Left ventricle myocardium superior (tissue), 1 donor: ENCODE measurements at regions not wholly inside any gene's neighbourhood (a gene's known extent, or its start where the extent isn't known, plus 50 kb on each side); places are given as distances from the start of the nearest gene placed in this dataset.

Experiments used
- ATAC-seq: fragments of 200-7000 bp; cut with Tn5 transposase; one replicate; pipeline ENCODE4 v1.9.1; 2020; ENCODE audit warnings: mild to moderate bottlenecking, moderate library complexity
- DNase-seq: peaks from one replicate; pipeline ENCODE4 v3.0.0-alpha.2; 2020
- intact Hi-C: fragments of 100-400 bp; cut with micrococcal nuclease; formaldehyde crosslinking; loops from one replicate; pipeline ENCODE4 v1.11.0; 2022
- donor health status: DM: no; HTN: yes; CAD: no; lungs with severe emphysema.

DNA sequence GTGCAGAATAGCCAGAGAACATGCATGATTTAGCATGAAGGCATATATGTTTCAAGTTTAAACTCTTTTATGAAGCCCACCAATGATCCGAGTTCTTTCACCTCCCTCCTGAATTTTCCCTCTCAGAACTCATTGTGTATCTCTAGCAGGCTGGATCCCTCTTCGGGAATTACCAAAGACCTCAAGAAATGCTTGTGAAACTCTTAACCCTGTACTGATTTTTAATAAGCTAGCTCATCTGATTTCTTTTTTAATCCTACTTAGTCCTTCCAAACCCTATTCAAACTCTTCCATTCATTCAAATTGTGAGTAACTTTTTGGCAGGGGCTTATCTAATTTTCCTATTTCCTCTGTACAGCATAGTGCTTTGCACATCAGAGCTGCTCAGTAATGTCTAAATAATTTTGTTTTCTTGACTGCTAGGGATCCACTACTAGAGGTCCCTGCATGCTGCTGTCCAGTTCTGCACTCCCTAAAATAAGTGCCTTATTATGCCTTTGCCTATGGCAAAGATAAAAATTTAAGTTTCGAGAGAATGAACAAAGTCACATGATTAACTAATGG lies 723.8 kb downstream of the CDH11 start:
- peak; percentile 88 for ATAC-seq
- no peak for DNase-seq
- intact Hi-C loops = no loop called here

DNA sequence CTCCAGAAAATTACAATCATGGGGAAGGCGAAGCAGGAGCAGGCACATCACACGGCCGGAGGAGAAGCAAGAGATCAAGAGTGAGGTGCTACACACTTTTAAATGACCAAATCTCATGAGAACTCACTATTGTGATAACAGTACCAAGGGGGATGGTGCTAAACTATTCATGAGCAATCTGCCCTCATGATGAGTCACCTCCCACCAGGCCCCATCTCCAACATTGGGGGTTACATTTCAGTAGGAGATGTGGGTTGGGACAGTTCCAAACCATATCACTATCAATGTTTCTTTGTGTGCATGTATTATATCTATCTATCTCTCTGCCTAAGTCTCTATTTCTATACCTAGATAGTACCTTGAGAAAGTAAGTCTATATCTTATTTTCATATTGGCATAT lies 724.8 kb downstream of the CDH11 start:
- intact Hi-C loops = no loop called here
- DNase-seq (no peak), ATAC-seq (no peak)

DNA sequence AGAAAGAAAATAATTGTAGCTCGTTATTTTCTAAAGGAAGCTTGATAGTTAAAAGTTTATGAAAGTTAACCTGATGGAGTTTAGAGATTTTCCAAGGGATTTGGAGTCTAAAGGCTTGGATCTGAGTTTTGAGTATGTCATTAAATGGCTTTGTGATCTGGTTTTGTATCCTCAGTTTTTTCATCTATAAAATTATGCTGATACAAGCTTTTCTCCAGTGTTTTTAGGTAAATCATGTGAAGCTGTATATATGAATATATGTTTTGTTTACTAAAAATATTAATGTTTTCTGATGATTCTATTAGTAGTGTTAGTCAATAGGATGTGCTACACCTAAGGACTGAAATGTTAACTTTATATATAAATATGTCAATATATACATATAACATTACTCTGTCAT lies 727.8 kb downstream of the CDH11 start:
- DNase-seq (no peak), ATAC-seq (no peak)
- intact Hi-C loops = no loop called here

DNA sequence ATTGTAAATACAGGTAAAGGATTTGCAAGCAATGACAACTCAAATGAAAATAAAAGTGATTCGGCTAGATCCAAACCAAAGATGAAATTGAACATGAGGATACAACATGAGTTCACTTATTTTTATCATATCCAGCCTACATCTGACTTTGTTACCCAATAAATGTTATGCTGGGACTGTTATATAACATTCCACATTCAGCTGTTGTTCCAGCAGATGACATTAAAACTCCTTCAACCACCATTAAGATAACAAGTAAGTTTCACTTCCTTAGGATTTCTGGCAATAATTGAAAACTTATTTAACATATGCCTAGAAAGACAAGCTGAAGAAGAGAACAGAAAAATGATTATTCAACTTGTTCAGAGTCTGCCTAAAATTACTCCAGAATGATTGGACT lies 729.4 kb downstream of the CDH11 start:
- intact Hi-C loops = no loop called here
- DNase-seq (no peak), ATAC-seq (no peak)

DNA sequence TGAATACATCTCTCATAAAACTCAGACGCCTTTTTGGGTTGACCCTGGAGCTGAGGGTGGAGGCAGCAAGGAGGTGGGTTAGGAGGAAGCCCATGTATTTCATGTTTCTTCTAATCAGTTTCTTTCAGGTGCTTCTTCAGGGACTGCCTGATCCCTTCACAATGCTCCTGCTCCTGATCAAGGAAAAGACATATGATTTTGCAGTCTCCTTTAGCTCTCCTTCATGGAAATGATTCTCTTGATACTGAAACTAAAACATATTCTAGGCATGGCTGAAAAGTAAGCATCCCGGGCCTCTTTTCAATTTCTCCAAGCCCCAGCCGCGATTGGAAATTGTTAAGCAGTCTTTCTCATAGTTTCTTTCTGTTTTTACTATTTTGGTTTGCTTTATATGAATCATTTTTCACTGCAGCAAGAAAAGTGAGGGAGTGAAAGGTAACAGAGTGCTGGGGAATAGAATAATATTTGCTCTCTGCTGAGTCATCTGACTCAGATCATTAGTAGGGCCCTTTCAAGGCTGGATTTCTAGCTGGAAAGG lies 730.7 kb downstream of the CDH11 start:
- no peak for ATAC-seq

DNA sequence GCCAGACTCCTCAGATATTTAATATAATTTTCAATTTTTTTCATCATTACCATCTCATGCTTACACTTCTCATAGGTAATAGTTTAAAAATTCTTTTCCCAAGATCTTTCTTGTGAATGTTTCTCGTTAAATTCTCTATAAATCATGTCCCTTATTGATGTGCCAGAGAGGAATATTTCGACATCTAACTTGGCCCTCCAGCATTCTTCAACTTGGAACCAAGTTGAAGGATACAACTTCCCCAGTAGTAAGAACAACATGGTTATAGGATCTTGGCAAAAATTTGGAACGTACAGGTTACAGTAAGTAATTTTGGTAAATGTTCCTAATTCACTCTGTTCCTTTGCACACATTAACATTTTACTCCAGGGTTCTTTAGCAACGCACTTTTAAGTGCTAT lies 731.8 kb downstream of the CDH11 start:
- DNase-seq (no peak), ATAC-seq (no peak)
- intact Hi-C loops = no loop called here

More for the DNA sequence above, 730.7 kb downstream of the CDH11 start:
- no peak for DNase-seq
- intact Hi-C loops = no loop called here

DNA sequence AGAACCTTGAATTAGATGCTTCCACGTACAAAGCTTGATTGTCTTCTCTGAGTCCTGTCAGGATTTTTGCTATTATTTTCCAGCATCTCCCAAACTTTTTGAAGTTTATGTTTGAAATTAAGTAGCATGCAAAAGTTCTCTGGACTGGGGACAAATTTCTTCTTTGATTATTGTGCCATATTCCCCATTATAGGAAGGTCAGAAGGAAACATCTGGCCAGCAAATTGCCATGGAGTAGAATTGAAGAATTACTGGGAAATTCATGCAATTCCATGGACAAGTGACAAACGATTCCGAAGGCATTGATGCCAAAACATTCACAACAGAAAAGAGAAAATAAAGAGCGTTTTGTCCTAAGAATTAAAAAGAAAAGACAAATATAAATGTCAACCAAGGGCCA lies 737.2 kb downstream of the CDH11 start:
- ATAC-seq (no peak), DNase-seq (no peak)
- intact Hi-C loops = no loop called here

DNA sequence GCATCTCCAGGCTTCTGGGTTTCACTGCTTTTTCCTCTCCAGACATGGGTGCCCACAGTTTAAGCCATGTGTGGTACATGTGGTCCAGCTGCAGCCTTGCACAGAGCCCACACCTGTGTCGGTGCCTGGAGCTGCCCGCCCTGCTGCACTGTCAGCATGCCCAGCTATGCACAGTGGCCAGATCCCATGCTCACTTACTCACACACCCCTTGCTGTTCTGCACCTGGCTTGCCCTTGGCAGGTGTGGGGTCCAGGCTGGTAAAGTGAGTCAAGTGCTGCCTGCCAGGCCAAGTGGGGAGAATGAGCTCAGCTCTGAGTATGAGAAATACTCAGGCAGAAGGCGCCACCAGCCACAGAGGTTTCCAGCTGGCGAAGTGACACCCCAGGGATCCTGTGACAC lies 739.9 kb downstream of the CDH11 start:
- no peak for ATAC-seq

DNA sequence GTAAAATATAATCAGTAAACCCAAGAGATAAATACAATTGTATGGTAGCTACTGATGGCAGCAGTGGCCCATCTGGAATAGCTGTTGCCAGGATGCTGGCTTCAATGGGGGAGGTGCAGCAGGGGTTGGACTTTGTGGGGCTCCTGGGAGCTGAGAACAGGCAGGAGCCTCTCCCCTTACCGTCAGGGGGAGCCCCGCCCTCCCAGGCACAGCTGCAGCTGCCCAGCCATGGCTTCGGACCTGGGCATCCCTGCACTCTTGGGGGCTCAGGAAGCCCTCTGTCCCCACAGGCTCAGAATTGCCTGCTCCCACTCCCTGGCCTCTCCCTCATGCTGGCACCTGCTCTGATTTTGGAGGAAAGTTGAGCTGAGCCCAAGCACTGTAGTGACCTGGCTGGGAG lies 741.1 kb downstream of the CDH11 start:
- intact Hi-C loops = no loop called here
- no peak for ATAC-seq
- no peak for DNase-seq

More for the DNA sequence above, 739.9 kb downstream of the CDH11 start:
- intact Hi-C loops = no loop called here
- DNase-seq = no peak

DNA sequence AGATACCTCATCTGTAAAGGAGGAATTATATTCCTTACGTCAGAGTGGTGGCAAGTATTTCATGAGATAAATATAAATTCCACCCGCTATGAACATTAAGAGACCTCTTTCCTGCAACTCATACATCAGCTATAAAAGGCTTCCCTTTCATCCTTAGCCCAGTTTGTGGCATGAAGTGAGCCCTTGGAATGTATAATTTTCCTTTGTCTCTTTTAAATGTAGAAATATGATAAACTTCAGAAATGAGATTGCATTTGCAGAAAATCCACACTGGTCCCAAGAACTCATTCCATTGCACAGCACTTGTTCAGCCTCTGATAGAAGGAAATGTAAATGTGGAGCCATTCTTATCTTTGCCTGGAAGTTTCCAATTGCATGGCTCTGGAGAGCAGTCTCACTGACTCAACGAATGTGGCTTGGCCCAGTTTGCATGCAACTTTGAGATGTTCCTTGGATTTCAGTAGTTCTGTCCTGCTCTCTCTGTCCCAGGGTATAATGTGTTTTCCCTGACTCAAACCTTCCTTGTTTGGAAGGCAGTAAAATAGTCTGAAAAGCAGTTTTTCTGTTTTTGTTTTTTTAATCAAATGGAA lies 746.4 kb downstream of the CDH11 start:
- intact Hi-C loops = no loop called here
- DNase-seq = no peak
- ATAC-seq = no peak

DNA sequence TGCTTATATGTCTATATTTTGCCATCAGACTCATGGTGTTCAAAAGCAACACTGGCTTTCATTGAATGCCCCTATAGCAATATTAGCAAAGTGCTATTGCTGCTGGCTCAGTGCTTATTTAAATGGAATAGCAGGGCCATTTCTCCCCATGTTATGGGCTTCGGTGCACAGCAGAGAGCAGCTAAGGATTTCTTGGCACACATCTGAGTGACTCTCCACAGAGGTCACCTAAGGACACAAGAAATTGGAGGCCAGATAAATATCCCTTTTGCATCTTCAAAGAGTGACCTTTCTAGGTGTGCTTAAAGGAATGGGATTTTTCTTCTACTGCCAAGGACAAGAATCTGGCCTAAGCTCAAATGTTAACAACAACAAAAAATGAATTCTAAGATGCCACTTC lies 751.8 kb downstream of the CDH11 start:
- no peak for DNase-seq
- peak; percentile 47 for ATAC-seq
- intact Hi-C loops = no loop called here

DNA sequence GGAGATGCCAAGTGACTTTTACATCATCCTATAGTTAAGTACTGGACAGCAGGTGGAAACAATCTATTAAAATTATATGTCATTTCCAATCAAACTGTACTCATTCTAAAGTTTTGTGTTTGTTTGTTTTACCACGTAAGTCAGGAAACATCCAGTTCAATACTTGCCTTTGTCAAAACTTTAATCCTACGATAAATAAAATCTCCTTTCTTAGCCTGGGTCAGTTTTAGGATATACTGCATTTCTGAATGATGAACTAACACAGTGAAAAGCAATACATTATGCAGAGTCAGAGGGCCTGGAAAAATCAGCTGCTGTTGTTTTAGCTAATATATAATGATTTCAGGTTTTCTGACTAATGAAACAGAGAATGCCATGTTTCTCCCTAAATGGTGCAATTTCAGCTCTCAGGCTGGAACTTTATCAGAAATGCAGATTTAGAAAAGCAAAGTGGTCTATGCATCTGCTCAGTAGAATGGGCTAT lies 756.4 kb downstream of the CDH11 start:
- DNase-seq (no peak), ATAC-seq (no peak)
- intact Hi-C loops = no loop called here

DNA sequence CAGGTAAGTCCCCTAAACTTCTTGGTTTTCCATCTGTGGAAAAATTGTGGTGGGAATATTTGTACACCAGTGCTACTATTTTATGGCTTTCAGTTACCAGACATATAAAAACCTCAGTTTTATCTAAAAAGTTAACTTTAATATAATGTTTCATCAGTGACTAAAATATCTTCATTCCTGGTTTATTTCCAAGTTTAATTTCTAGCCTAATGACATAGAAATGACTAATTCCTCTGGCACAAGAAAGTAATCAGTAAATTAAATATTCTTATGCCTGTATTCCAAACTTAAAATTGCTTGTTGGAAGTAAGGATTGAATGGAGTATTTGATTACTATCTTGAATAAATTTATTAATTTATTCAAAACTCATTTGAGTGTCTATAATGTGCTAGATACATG lies 757.0 kb downstream of the CDH11 start:
- DNase-seq (no peak), ATAC-seq (no peak)
- intact Hi-C loops = no loop called here

DNA sequence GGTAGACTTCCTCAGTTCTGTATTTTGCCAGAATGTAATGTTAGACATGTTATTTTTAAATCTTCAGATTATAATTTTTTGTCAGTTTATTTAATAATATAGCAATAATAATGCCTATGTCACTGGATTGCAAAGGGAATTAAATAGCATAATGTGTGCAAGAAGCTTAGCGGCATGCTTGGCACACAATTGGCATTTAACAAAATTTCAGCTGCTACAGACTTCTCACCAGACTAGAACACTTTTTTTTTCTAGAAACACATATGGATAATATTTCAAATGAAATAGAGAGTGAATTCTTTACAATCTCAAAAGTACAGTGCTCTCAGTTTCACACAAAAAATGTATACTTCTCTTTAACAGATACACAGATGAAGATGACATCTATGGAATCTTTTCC lies 757.4 kb downstream of the CDH11 start:
- no peak for ATAC-seq
- no peak for DNase-seq
- intact Hi-C loops = no loop called here

DNA sequence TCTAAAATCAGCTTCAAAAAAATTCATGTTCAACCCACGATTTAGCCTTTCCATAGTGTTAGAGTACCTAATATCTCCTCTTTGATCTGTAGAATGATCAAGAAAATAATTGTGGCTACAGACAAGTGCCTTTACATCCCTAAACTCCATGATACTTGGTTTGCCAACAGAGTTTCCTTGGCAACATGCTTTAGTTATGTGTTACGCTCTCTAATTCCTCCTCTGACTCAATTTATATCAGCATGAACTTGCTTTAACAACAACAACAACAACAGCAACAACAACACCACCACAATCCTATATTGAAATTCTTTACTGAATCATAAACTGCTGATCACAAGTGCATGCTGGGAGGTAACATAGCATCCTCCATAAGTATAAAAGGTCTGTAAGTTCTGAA lies 757.8 kb downstream of the CDH11 start:
- ATAC-seq (no peak), DNase-seq (no peak)
- intact Hi-C loops = no loop called here

DNA sequence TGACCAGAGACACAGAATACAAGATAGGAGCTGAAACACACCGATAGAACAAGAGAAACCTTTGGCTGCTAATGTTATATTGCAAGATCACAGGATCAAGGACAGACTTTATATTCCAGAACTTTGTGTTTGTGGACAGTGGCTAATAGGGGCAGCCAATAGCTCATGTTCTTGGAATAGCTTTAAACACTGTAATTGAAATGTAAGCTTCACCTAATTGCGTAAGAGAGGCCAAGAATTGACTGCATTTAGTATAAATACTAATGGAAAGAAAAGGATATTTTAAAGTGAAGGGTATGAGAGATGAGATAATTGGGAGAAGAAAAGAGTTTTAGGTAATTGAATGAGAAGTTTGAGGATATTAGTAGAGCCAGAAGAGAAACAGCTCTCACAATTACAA lies 758.8 kb downstream of the CDH11 start:
- DNase-seq = no peak
- no peak for ATAC-seq
- intact Hi-C loops = no loop called here

DNA sequence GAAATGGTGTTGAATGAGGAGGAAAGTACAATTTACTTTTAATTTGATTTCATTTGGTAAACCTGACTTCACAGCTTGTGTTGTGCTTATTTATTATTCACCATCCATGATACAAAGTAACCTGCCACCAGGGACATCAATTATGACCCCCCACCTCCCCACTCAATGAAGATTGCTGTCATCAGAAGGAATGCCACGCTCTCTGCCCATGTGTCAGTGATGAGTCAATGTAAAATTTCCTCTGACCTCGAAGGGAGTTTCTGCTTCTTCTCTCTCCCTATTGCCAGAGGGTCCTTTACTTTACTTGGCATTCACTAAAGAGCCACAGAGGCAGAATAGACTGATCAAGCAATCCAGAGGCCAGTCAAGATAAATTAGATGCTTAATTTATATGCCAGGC lies 759.7 kb downstream of the CDH11 start:
- intact Hi-C loops = no loop called here
- DNase-seq (no peak), ATAC-seq (no peak)

DNA sequence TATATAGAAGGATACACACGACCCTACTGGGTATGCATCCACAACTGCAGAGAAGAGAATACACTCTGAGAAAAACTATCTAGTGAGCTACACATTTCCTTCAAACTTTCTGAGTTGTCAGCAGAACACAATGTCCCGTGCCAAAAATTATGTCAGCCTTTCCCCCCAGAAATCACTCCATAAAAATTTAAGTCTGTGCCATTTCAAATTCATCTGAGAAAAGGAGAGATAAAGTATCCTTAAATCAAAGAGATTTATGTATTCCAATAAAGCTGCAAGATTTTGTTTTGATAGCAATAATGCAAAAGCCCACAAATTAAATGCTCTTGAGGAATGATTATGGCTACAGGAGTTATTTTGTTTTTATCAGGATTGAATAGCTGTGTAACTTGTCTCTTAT lies 760.1 kb downstream of the CDH11 start:
- no peak for ATAC-seq
- intact Hi-C loops = no loop called here
- no peak for DNase-seq

DNA sequence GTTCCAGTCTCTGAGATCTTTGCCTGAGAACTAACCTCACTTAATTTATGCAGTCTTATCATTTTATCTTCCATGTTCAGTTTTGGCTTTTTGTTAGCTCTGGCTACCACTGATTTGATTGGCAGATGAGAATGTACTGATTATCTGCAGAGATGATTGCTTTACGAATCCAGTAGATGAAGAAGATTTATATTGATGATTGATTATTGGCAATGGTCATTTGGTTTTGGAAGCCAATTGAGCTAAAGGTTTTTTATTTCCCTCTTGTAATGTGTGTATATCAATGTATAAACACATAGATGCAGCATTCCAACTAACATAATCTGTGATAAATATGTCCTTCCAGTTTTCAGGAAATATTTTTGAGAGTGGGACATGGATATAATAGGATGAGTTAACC lies 763.6 kb downstream of the CDH11 start:
- ATAC-seq (no peak), DNase-seq (no peak)
- intact Hi-C loops = no loop called here

DNA sequence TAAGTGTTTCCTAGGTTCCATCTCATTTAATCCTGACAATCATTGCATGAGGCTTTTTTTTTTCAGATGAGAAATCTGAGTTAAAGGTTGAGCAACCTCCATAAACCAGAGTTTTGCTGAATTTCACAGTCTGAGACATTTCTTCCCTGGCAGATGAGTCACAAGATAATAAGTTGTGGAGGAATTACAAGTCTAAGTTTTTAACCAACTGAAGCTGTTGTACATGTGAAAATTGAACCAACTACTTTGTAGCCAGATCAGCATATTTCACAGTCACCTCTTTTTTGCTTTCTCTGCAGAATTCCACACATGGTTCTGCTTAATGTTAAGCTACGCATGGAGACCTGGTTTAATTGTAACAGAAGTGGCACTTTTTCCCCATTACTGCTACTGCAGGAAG lies 765.6 kb downstream of the CDH11 start:
- no peak for ATAC-seq
- intact Hi-C loops = no loop called here

DNA sequence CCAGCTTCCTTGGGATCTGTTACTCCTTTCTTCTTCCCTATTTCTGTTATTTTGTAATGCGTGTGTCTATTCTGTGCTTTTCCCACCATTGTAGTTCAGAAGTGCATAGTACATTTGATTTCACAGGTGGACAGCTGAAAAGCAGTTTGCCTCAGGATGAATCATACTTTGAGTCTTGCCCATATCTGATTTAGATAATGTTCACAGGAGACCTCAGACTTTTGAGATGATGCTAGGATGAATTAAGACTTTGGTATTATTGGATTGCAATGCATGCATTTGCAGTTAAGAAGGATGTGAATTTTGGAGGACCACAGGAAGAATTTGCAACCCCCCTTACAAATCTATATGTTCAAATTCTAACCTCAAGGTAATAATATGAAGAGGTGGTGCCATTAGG lies 769.6 kb downstream of the CDH11 start:
- no peak for DNase-seq
- intact Hi-C loops = no loop called here
- ATAC-seq = no peak

More for the DNA sequence above, 765.6 kb downstream of the CDH11 start:
- no peak for DNase-seq
